Lower leg skin (tissue), 4 donors: ENCODE measurements at regions not wholly inside any gene's neighbourhood (a gene's known extent, or its start where the extent isn't known, plus 50 kb on each side); places are given as distances from the start of the nearest gene placed in this dataset.

Source experiments
- DNase-seq, 2 donors: peaks; one replicate each; pipeline ENCODE4 v3.0.0-alpha.2; 2019; ENCODE audit warnings: low spot score in 2 of 2
- H3K4me3 ChIP-seq: fragments of 200-600 bp; sonication (generic); 2 replicates; pipeline ENCODE4 v1.5.1; 2017; ENCODE audit warnings: mild to moderate bottlenecking, low read depth; ENCODE audit not compliant: poor library complexity, severe bottlenecking
- CTCF ChIP-seq, 3 donors: fragments of 450-650 bp; IDR thresholded peaks; one replicate each; pipeline ENCODE4 v1.5.1; 2016; ENCODE audit warnings: antibody characterized with exemption in 3 of 3, mild to moderate bottlenecking in 3 of 3, moderate library complexity in 2 of 3
- POLR2A ChIP-seq, 2 donors: fragments of 450-650 bp; IDR thresholded peaks; one replicate each; pipeline ENCODE4 v1.6.1; 2016 to 2017; ENCODE audit warnings: antibody characterized with exemption in 2 of 2, mild to moderate bottlenecking in 1 of 2, moderate library complexity in 1 of 2
- WGBS, 2 donors: methylation state at CpG; one replicate each; pipeline ENCODE4 v1.1.5; 2018; 5-methylcytosine and 5-hydroxymethylcytosine counted together
- intact Hi-C: fragments of 100-400 bp; cut with DNase I; formaldehyde crosslinking; loops from one replicate; pipeline ENCODE4 v1.15.0; 2023; ENCODE audit warnings: low total_unique reads

DNA sequence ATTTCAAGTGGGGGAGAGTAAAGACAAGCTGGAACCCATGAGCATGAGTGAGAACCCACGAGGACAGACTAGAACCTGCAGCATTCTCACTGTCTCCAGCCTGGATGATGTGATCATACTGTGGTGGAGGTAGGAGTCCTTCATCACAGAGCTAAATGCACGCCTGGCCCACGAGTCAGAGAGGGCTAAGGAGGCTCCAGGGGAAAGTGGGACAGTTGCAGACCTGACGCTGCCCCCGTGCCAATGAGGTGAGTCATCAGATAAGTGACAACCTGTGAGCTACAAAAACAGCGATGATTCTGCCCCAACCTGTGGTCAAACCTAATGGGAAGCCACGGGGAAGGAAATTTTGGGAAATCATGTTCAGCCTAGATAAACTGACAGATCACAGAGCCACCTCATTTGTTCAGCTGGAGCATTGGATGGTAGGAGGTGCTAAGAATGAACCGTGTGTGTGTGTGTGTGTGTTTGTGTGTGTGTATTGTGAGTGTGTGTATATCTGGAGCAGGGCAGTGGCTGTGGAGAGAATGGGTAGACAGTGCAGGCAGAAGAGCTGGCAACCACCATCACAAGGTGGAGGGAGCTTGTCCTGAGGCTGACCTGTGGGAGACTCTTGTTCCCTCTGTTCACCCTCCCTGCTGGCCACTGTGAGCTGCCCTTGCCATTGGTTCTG is 131.8 kb downstream of the UTP18 start:
- H3K4me3 ChIP-seq: no peak overlapping the region
- peak in 1 of 2 donors; percentile 54 for DNase-seq
- intact Hi-C loops: no loop called here
- 61 to 62% methylated on average over 8 of the region's 8 CpGs for whole genome bisulfite sequencing, 2 donors
- TF ChIP-seq POLR2A (IDR thresholded peaks at IDR 0.05) (no peak), CTCF (IDR thresholded peaks at IDR 0.05) (no peak)

- DNase-seq: peak in 1 of 2 donors; percentile 2
- intact Hi-C loops: no loop called here
- H3K4me3 ChIP-seq: no peak overlapping the region
- TF ChIP-seq POLR2A (IDR thresholded peaks at IDR 0.05): no peak
- no peak for TF ChIP-seq CTCF (IDR thresholded peaks at IDR 0.05)
- WGBS, 2 donors: 85 to 90% methylated on average over 6 of the region's 6 CpGs
Measured at GRCh38 chr17:51395621-51396020, 135.3 kb downstream of the UTP18 start.

DNA sequence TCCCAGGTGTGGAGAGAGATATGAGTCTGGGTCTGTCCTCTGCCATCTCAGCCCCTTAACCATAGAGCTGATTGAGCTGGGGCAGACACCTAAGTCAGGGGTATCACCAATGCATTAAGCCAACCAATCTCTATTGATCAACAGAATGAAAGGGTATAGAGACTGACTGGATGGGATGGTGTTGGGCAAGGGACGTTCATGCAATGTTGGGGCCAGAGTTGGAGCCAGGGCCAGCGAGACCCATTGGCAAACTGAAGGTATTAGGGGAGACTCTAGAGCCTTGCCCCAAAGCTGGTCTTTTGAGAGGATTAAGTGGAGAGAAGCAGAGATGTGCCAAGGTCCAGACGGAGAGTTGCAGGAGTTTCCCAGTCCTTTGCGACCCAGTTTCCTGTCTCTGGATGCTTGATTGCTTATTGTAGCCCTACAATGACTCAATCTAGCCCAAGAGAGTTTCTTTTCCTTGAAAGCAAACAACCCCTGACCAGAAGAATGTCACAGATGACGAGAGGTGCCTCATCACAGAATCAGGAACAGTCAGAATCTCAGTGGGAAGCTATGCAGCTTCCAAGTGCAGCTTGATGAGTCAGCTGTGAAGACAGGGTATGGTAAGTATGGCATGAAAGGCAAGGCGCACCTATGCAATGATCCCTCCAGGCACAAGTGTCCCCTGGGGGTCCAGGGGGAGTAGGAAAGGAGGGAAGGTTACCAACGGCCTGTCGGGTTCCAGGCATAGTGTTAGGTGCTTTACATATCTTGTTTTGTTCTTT is 137.2 kb downstream of the UTP18 start:
- WGBS, 2 donors: 71 to 80% methylated on average over 8 of the region's 8 CpGs
- TF ChIP-seq POLR2A (IDR thresholded peaks at IDR 0.05) (no peak), CTCF (IDR thresholded peaks at IDR 0.05) (no peak)
- peak in 1 of 2 donors; percentile 57 for DNase-seq

DNA sequence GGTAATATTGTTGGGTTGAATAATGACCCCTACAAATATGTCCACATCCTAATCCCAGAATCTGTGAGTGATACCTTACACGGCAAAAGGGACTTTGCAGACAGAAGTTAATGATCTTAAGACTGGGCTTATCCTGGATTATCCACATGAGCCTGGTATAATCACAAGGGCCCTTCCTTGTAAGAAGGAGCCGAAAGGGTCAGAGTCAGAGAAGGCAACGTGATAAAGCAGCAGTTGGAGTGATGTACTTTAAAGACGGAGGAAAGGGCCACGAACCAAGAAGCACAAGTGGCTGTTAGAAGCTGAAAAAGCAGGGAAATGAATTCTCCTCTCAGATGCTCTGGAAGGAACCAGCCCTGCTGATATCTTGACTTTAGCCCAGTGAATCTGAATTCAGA is 137.8 kb downstream of the UTP18 start:
- WGBS, 2 donors: 75 to 77% methylated on average over 5 of the region's 5 CpGs
- intact Hi-C loops: no loop called here
- DNase-seq: no peak
- no peak for TF ChIP-seq POLR2A (IDR thresholded peaks at IDR 0.05)
- no peak for TF ChIP-seq CTCF (IDR thresholded peaks at IDR 0.05)
- no peak overlapping the region for H3K4me3 ChIP-seq

More for the DNA sequence above, 137.2 kb downstream of the UTP18 start:
- intact Hi-C loops: no loop called here
- no peak overlapping the region for H3K4me3 ChIP-seq

GRCh38 chr17:51398687-51399086 is 138.3 kb downstream of the UTP18 start:
- TF ChIP-seq CTCF (IDR thresholded peaks at IDR 0.05) (no peak), POLR2A (IDR thresholded peaks at IDR 0.05) (no peak)
- DNase-seq: peak in 1 of 2 donors; percentile 48
- WGBS, 2 donors: 35% methylated on average over 4 of the region's 4 CpGs
- intact Hi-C loops: no loop called here
- no peak overlapping the region for H3K4me3 ChIP-seq
